Keratinocyte (primary cell): ENCODE measurements at regions not wholly inside any gene's neighbourhood (a gene's known extent, or its start where the extent isn't known, plus 50 kb on each side); places are given as distances from the start of the nearest gene placed in this dataset.

Experiments
- DNase-seq: peaks from one replicate; pipeline ENCODE4 v3.0.0-alpha.2; 2011; ENCODE audit warnings: low read depth, missing footprints, low spot score
- FAIRE-seq: peaks from 2 replicates; lab custom pipeline; 2011; peaks lifted over from hg19 to GRCh38; lab: Jason Lieb, UNC
- H2AFZ ChIP-seq: 2 replicates; pipeline ENCODE4 v1.6.0; 2012; ENCODE audit warnings: low read length, control low read depth, inconsistent platforms; ENCODE audit not compliant: control insufficient read depth
- H3K27ac ChIP-seq: 2 replicates; pipeline ENCODE4 v1.5.1; 2011; ENCODE audit warnings: low read length; ENCODE audit not compliant: control insufficient read depth, insufficient read depth
- H3K27me3 ChIP-seq: 3 replicates; pipeline ENCODE4 v1.6.0; 2011; ENCODE audit warnings: low read length; ENCODE audit not compliant: control insufficient read depth, insufficient read depth; ENCODE audit errors: extremely low read depth
- H3K36me3 ChIP-seq, 2 experiments: 2 replicates in 1 of 2; 3 replicates in 1 of 2; pipeline ENCODE4 v1.5.1; 2011; ENCODE audit warnings: low read length in 2 of 2, mild to moderate bottlenecking in 1 of 2; ENCODE audit not compliant: control insufficient read depth in 2 of 2, insufficient read depth in 2 of 2; ENCODE audit errors: extremely low read depth in 1 of 2
- H3K4me1 ChIP-seq: 3 replicates; pipeline ENCODE4 v1.5.1; 2011; ENCODE audit warnings: low read length; ENCODE audit not compliant: control insufficient read depth, insufficient read depth; ENCODE audit errors: extremely low read depth
- H3K4me2 ChIP-seq: 3 replicates; pipeline ENCODE4 v1.6.0; 2011; ENCODE audit warnings: low read depth, low read length; ENCODE audit not compliant: control insufficient read depth, insufficient read depth; ENCODE audit errors: extremely low read depth
- H3K4me3 ChIP-seq, 3 experiments: fragments of 200-600 bp in 1 of 3; sonication (generic) in 1 of 3; 2 replicates in 2 of 3; 3 replicates in 1 of 3; pipeline ENCODE4 v1.5.1; 2011 to 2016; ENCODE audit warnings: low read length in 3 of 3, mild to moderate bottlenecking in 3 of 3, control low read depth in 2 of 3, inconsistent platforms in 1 of 3, low read depth in 1 of 3, mixed read lengths in 1 of 3, mixed run types in 1 of 3, moderate library complexity in 1 of 3; ENCODE audit not compliant: control insufficient read depth in 2 of 3, insufficient read depth in 2 of 3; ENCODE audit errors: extremely low read depth in 1 of 3
- H3K79me2 ChIP-seq: 2 replicates; pipeline ENCODE4 v1.6.0; 2012; ENCODE audit warnings: low read length; ENCODE audit not compliant: control insufficient read depth, insufficient read depth
- H3K9ac ChIP-seq: 3 replicates; pipeline ENCODE4 v1.6.0; 2011; ENCODE audit warnings: low read length; ENCODE audit not compliant: control insufficient read depth, insufficient read depth; ENCODE audit errors: extremely low read depth
- H3K9me1 ChIP-seq: 3 replicates; pipeline ENCODE4 v1.6.0; 2011; ENCODE audit warnings: low read length; ENCODE audit not compliant: control insufficient read depth, insufficient read depth; ENCODE audit errors: extremely low read depth
- H3K9me3 ChIP-seq: 2 replicates; pipeline ENCODE4 v1.5.1; 2012; ENCODE audit warnings: low read depth, low read length; ENCODE audit not compliant: control insufficient read depth
- H4K20me1 ChIP-seq: 3 replicates; pipeline ENCODE4 v1.6.0; 2011; ENCODE audit warnings: low read length; ENCODE audit not compliant: control insufficient read depth, insufficient read depth; ENCODE audit errors: extremely low read depth
- EZH2 ChIP-seq: IDR thresholded peaks from one replicate; pipeline ENCODE4 v1.6.1; 2012; ENCODE audit warnings: inconsistent platforms, mild to moderate bottlenecking, low read length, moderate library complexity
- dilution Hi-C: fragments of 300-500 bp; cut with MboI; formaldehyde crosslinking; loops from one replicate; pipeline ENCODE4 v1.7.0; 2020; ENCODE audit warnings: low sequenced_read_pairs; ENCODE audit not compliant: extremely low pct_ligation_motif_present
- TF ChIP-seq, protein P1 (sequence below), 3 experiments: IDR thresholded peaks in 1 of 3; conservative IDR thresholded peaks in 1 of 3; optimal IDR thresholded peaks in 1 of 3; 2 replicates in 2 of 3; 3 replicates in 1 of 3; pipeline versions ENCODE3 to v1.5.1; 2011; ENCODE audit warnings: low read length in 3 of 3, mild to moderate bottlenecking in 3 of 3, moderate library complexity in 2 of 3, control low read depth in 1 of 3, inconsistent platforms in 1 of 3; ENCODE audit not compliant: insufficient read depth in 2 of 3; ENCODE audit errors: extremely low read depth in 1 of 3

DNA sequence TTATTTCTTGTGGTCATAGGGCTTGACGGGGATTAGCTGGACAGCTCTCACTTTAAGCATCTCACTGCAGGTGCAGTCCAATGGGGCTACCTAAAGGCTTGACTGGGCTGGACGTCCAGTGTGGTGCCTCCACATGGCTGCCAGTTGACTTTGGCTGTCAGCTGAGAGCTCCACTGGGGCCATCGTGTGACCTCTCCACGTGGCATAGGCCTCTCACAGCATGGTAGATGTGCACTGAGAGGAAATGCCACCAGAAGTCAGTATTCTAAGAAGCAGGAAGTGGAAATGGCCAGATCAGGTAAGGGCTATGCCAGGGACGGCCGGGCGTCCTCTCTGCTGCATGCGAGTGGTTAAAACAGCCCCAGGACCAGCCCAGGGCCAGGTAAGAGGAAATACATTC, 105.2 kb upstream of the TWIST2 start:
- Histone ChIP-seq H3K79me2 (no peaks in the 10 kb centered on the region), H2AFZ (no peak overlapping the region), H3K27ac (no peak overlapping the region), H4K20me1 (no peaks in the 10 kb centered on the region), H3K4me3 (no peak overlapping the region), H3K4me1 (no peaks in the 10 kb centered on the region), H3K9me1 (no peaks in the 10 kb centered on the region), H3K9ac (no peak overlapping the region), H3K27me3 (no peaks in the 10 kb centered on the region), H3K9me3 (no peaks in the 10 kb centered on the region), H3K36me3 (no peaks in the 10 kb centered on the region), H3K4me2 (no peak overlapping the region)
- TF ChIP-seq, protein P1, sequence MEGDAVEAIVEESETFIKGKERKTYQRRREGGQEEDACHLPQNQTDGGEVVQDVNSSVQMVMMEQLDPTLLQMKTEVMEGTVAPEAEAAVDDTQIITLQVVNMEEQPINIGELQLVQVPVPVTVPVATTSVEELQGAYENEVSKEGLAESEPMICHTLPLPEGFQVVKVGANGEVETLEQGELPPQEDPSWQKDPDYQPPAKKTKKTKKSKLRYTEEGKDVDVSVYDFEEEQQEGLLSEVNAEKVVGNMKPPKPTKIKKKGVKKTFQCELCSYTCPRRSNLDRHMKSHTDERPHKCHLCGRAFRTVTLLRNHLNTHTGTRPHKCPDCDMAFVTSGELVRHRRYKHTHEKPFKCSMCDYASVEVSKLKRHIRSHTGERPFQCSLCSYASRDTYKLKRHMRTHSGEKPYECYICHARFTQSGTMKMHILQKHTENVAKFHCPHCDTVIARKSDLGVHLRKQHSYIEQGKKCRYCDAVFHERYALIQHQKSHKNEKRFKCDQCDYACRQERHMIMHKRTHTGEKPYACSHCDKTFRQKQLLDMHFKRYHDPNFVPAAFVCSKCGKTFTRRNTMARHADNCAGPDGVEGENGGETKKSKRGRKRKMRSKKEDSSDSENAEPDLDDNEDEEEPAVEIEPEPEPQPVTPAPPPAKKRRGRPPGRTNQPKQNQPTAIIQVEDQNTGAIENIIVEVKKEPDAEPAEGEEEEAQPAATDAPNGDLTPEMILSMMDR (optimal IDR thresholded peaks at IDR 0.05 in 1 of 3, IDR thresholded peaks at IDR 0.05 in 1 of 3, conservative IDR thresholded peaks at IDR 0.05 in 1 of 3; ENCODE audit: extremely low read depth in 1 of 3, insufficient read depth in 2 of 3, low read length in 3 of 3) = no peak
- TF ChIP-seq EZH2 = no peak
- dilution Hi-C loops = no loop called here
- no peak for FAIRE-seq
- no peak for DNase-seq

DNA sequence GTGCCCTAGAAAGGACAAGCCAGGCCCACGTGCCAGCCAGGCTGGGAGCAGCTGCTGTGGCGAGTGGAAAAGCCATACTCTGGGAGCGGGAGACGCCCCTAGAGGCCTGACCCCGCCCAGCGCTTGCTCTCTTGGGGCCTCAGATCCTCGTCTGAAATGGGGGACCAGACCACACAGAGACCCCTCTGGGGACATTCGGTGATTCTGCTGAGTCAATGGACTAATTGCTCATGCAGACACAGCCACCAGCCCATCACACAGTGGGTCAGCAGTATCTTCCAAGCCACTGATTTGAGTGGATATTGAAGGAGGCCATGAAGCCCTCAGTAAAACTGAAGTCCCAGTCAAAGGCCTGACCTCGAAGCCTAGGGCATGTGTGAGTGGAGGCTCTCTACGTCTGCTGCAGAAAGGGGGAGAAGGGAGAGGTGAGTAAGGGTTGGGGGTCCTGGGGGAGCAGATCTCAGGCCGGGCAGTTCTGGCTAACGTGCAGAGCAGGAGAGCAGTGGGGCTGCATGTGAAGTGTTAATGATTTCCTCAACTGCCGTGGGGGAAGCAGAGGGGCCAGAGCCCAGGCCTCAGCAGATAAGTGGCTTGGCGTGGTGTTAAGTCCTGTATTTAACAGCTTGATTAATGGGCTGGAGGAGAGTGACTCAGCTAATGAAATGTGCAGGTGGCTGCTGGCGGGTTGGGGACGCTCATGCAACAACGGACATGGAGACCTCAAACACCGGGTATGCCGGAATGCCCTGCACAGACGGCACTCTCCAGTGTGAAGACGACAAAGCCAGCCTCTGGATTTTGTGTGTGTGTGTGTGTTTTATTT, 104.4 kb upstream of the TWIST2 start:
- no peaks in the 10 kb centered on the region for H3K4me1 ChIP-seq
- no peak overlapping the region for H3K9ac ChIP-seq
- TF ChIP-seq, protein P1 (optimal IDR thresholded peaks at IDR 0.05 in 1 of 3, IDR thresholded peaks at IDR 0.05 in 1 of 3, conservative IDR thresholded peaks at IDR 0.05 in 1 of 3; ENCODE audit: extremely low read depth in 1 of 3, insufficient read depth in 2 of 3, low read length in 3 of 3) = no peak
- no peak for TF ChIP-seq EZH2
- H4K20me1 ChIP-seq = no peaks in the 10 kb centered on the region
- H3K36me3 ChIP-seq = no peaks in the 10 kb centered on the region
- no peak overlapping the region for H3K27ac ChIP-seq
- no peaks in the 10 kb centered on the region for H3K27me3 ChIP-seq
- H3K79me2 ChIP-seq = no peaks in the 10 kb centered on the region
- no peak overlapping the region for H3K4me2 ChIP-seq
- no peak overlapping the region for H3K4me3 ChIP-seq
- FAIRE-seq (no peak), DNase-seq (no peak)
- H2AFZ ChIP-seq = no peak overlapping the region
- H3K9me1 ChIP-seq = no peaks in the 10 kb centered on the region
- dilution Hi-C loops = no loop called here
- no peaks in the 10 kb centered on the region for H3K9me3 ChIP-seq
